ENCODE measurements at regions not wholly inside any gene's neighbourhood (a gene's known extent, or its start where the extent isn't known, plus 50 kb on each side); places are given as distances from the start of the nearest gene placed in this dataset.

DNA sequence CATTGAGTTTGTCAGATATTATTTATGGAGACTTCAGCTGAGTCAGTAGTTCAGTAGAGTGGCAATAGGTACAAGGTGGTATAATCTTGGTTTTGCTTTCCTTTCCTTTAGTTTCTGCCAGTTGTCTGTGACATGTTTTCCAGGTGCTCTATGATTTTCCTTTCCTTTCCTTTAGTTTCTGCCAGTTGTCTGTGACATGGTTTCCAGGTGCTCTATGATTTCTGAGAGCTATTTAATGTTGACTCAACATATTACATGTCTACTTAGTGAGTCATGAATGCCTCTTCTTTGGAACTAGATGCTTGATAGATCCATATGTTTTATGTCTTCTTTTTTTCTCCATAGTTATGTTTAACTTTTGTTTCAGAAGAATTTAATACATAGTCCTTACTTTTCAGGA lies 186.4 kb upstream of the DEFB112 start:
- no peak for DNase-seq

DNA sequence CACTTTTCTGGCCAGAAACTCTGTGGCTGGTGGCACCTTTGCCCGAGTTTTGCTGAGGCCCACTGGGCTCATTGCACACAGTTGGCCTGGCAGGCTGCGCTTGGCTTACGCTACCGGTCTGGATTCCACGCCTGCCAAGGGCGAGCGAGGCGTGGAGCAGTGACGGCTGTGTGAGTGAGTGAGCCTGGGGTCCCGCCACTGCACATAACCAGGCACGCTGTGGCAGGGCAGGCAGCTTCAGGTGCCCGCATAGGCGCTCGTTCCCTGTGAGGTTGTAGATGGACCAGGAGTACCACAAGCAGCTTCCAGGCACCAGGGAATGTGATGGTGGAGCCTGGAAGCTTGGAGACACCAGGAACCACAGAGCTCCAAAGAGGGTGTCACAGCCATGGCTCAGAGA lies 190.1 kb upstream of the DEFB112 start:
- no peak for DNase-seq

DNA sequence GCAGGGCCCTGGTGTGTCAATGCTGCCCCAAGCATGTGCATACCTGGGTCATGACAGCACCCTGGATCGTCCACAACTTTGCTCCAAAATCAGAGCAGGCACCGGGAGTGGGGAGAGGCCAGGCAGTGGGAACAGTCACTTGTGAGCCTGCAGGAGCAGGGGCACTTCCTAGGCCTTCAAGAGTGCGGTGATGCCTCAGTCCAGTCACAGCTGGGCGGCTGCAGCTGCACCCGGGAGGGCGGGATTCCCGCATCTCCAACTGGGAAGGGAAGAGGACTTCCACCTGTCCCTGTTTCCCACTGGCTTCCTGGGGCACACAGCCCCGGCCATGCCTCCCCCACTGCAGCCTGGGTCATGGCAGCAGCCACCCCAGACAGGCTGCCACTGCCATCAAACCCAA lies 191.3 kb upstream of the DEFB112 start:
- DNase-seq: no peak

DNA sequence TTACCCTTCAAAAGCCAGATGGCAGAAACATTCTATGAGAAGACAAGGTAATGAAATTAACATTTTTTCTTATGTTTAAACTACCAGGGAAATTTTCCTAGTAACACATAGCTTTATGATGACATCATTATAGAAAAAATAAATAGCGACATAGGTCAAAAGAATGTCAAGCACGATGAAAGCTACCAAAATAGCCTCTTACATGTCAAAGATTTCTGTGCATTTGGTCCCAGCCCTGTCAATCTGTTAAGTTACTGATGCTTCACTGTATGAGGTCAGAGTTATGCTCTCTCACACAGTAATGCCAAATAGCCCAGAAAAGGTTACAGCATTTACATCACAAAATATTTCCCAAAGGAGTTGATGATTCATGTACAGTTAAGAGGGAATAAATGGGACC lies 199.8 kb upstream of the DEFB112 start:
- DNase-seq: no peak

DNA sequence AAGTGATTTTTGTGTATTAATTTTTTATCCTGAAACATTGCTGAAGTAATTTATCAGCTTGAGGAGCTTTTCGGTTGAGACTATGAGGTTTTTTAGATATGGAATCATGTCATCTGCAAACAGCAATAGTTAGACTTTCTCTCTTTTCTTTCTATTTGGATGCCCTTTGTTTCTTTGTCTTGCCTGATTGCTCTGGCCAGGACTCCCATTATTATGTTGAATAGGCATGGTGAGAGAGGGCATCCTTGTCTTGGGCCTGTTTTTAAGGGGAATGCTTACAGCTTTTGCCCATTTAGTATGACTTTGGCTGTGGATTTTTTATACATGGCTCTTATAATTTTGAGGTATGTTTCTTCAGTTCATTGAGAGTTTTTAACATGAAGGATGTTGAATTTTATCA lies 207.6 kb upstream of the DEFB112 start:
- DNase-seq: no peak

DNA sequence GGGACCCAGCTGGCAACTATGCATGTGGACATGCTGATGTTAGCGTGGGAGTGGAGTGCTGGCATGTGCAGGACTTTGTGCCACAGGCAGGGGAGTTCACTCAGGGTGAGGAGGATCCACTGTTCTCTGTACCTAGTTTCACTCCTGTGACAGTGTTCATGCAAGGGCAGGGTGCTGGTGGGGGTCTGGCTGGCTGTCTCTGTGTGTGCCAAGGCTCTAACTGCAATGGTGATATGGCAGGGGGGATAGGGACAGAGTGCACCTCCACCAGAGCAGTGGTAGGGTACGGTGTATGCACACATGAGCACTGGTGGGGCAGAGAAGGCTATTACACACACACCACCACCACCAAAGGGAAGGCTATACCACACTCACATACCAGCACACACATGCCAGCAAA lies 210.2 kb upstream of the DEFB112 start:
- no peak for DNase-seq

DNA sequence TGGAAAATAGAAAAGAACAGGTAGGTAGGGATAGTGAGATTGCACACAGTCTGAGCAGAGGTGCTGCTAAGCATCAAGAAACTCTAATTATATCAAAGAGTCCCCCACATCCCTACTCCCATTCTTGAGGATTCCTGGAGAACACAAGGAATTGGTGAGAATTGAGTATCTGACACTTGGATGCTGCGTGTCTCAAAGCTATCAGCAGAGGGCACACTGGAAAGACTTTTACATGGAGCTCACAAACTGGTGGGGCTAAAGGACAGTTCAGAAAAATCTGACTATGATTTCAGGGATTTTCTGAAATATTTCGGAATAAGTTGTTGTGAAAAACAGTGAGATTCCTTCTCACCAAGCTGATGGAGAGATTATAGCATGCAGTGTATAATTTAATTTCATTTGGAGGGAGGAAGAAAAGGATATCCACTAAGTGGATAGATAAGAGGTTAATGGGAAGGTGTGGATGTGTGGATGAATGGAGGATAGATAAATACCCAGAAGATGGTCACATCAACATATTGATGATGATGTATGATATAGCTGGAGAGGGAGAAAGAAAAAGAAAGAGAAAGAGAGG lies 215.4 kb upstream of the DEFB112 start:
- DNase-seq: peak in 1 of 4 experiments; percentile 0

DNA sequence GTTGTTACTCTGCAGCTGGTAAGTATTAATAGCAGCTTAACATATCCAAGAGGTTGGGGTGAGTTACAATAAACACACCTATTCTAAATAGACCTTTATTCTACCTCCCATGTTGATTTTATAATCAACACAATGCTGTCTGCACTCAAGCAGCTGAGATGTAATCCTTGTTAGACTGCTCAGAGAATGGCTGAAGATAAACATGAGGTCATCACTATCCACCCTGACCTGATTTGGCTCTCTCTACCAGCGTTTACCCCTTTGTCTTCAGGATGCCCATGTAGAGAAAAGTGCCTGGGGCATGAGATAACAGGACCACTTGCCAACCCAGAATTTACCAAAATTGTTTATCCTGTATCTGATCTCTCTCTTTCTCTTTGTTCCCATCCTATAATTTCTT lies 220.7 kb upstream of the DEFB112 start:
- DNase-seq: no peak

DNA sequence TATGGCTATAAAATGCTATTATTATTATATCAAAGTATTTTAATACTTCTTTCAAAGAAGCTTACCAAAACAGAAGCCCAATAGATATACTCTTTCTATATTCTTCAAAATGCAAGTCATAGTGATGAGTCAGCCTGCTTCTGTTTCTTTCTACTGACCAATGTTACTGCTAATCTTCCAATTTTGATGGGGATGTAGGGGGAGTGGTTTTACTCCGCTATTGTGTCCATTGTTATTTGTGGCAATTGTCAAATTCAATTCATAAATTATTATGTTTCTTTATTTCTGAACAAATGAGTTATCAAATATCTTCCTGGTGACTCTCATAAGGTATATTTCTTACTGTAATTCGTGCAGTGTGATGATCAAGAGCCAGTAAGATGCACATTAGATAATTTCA lies 221.5 kb upstream of the DEFB112 start:
- no peak for DNase-seq

DNA sequence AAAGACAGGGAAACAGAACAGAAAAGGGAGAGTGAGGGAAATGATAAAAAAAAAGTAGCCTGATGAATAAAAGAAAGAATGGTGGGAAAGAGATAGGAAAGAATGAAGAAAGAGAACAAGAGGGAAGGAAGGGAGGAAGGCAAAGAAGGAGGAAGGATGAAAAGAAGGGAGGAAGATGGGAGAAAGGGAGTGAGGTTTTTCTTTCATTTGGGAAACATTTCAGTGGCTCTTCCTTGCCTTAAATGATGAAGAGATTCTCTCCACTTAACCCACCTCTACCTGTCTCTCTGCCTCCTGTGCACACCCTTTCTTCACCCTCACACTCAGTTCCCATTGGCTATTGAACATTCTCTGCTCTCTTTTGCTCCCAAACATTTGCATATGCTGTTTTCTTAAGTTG lies 222.1 kb upstream of the DEFB112 start:
- DNase-seq: no peak

DNA sequence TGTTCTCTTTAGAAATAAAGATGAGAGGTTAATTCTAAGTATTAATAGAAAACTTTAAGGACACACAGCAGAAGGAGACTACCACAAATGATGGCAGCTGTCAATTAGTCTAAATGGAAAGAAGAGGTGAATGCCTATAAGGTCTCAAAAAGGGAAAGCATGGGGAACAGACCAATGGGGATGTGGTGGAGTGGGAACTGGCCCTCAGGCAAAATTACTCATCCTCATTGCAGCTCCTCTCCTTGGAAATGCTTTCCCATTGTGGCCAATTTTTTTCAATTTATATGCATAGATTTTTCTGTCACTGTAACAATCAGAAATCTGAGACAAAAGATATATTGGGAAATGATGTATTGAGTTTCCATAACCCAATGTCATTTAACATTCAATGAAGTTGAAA lies 222.9 kb upstream of the DEFB112 start:
- no peak for DNase-seq

DNA sequence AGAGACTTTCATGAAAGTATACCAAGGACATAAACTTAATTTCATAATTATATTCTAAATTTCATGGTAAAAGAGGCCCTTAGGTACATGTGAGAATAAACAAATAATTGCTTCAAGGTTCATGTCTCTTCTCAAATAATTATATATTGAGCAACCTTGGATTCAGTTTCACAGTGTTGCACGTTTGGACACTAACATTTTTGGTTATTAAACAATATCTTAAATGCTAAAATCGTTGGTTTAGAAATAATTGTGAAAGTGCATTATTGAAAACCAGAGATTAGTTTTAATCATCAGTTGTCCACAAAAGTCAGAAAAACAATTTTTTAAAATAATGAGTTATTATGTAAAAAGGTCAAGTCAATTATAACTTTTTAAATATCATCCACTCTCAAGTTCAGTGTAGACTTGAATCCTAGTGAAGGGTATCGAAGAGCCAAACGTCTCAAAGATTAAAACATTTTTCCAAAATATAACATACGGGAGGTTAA lies 227.1 kb upstream of the DEFB112 start:
- DNase-seq: no peak

DNA sequence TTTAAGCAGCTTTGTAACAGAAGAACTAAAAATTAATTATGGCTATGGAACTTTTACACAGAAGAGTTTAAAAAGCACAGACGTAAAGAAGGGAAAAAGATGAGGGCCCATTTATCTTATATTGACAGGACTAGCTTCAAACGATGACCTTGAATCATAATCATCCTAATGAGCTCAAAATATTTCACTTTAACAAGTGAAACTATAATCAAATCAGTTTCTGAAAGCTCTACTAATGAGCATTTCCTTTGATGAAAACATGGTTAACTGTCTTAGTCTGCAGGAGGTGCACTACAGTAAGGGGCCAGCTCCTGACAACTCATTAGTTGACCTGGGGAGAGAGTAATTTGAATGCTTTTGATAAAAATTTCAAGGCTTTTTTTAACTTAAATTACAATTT lies 228.0 kb upstream of the DEFB112 start:
- DNase-seq: no peak

DNA sequence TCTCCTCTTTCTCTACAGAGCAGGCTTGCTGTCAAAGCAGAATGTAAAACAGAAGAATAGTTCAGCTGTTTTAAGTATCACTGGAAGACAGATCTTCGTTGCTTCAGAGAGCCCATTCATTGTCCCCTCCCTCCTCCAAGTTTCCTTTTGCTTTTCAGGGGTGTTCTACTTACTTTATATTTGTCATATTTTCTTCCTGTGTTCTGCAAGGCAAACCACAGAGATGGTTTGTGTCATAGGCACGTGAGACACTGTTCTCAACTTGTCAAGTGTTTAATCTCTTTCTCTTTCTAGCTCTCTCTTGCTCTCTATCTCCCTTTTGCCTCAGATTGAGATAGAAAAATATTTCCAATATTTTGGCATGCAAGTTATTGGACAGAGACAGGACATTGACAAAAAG lies 228.9 kb upstream of the DEFB112 start:
- DNase-seq: no peak

DNA sequence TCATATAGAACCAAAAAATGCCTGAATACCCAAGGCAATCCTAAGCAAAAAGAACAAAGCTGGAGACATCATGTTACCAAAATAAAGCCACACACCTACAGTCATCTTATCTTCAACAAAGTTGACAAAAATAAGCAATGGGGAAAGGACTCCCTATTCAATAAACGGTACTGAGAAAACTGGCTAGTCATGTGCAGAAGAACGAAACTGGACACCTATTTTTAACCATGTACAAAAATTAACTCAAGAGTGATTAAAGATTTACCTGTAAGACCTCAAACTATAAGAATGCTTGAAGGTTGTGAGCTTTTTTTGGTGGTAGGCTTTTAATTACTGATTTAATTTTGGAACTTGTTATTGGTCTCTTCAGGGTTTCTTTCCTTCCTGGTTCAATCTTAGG lies 236.0 kb upstream of the DEFB112 start:
- no peak for DNase-seq

DNA sequence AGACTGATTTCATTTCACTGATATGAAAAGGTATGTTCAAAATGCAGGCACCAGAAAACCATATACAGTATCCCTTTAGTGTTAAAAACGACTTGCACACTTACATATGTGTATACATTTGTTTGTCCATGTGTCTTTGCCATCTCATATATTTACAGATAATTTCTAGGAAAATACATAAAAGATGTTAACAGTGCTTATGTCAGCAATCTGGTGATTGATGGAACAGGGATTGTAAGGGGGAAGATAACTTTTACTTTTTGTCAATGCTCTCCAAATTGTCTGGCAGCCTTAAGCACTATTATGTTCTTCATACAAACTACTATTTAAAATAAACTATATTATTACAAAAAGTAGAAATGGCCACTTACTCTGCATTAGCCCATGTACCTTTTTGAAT lies 238.5 kb upstream of the DEFB112 start:
- no peak for DNase-seq

DNA sequence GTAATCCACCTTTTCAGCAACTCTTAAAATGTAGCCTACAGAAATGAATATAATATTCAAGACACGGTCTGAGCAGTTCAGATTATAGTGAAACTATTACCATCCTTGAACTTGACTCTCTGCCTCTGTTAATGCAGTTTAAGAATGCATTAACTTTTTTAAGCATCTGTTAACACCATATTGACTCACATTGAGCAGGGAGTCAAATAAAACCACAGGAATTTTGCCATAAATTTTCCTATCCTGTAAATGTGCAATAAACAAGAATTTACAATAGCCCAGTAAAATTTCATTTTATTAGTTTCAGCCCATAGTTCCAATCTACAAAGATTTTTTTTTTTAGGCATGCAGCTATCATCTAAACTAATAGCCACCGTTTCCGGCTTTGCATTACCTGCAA lies 239.2 kb upstream of the DEFB112 start:
- DNase-seq: no peak

DNA sequence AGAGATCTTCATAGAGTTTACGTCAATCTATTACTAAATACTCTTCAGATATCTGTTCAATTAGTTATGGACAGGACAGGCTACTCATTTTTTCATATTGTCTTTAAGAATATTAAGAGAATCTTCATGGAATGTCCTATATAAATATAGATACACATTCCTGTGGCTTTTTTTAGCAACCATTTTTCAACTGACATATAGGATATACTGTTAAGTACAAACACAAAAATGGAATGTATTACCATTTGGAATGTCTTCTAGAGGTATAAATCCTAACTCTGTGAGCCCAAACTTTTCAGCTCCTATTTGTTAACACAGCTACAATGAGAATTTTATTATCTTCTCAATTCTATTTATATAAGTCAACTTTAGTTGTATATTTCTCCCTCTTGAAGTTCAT lies 239.6 kb upstream of the DEFB112 start:
- no peak for DNase-seq

DNA sequence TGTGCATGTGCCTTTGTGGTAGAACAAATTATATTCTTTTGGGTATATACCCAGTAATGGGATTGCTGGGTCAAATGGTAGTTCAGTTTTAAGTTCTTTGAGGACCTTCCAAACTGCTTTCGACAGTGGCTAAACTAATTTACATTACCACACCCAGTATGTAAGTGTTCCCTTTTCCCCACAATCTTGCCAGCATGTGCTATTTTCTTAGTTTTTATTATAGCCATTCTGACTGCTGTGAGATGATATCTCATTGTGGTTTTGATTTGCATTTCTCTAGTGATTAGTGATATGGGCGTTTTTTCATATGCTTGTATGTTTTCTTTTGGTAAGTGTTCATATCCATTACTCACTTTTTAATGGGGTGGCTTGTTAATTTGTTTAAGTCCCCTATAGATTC lies 251.6 kb upstream of the DEFB112 start:
- no peak for DNase-seq

DNA sequence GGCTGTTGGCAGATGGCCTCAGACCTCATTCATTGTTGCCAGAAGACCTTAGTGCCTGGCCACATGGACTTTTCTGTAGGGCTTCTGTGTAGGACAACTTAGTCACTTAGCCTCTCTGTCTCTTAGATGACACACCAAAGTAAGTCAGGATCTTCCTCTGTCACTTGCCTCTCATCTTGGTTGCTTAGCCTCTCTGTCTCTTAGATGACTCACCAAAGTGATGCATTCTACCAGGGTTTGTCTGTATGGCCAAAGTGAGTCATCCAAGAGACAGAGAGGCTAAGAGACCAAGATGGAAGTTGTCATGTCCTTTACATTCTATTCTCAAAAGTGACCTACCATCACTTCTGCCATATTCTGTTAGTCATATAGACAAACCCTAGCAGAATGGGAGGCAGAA lies 255.9 kb upstream of the DEFB112 start:
- DNase-seq: no peak

DNA sequence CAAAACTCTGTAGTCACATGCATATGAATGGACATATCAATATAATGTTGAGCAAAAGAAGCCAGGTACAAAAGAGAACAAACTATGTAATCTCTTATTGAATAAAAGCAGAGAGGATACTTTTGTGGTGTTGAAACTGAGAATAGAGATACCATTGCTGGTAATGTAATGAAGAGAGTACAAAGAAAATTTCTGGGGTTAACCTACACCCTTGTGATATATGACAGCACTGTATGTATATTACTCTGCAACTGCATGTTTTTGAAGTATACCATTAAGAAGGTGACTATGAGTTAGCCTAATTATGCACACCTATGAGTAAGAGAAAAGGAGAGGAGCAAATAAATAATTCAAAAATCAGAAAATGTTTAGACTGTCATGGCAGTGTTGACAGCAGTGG lies 268.8 kb upstream of the DEFB112 start:
- no peak for DNase-seq

DNA sequence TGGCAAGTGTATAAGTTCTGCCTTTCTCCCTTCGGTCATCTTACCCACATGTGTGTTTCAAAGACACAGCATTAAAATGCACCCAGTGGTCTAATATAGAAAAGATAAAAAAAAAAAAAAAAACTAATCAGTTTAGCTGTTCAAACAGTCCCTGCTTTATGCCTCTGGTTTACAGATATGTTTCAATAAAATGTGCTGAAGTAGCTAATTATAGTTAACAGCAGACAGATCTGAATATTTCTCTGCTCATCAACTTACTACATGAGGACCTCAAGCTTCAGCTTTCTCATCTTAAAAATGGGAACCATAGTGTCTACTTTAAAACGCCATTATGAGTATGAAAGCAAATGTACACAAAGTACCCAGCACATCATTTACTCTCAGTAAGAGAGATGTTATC lies 280.6 kb upstream of the DEFB112 start:
- DNase-seq: no peak

DNA sequence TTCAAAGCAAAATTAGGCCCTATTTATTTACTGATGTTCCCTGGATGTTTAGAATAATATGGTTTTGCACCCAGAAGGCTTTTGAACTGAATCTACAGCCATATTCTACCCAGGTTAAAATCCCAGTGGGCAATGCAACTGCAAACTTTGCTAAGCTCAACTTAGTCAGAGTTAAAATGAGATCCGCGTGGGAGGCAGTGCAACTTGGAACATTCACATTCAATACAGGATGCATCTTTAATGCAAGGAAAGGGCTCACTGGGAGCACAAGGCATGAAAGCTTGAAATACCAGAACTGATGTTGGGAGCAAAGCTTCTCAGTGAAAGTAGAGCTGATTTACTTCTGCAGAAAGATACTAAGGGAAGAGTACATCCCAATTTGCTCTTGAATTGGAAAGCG lies 281.2 kb upstream of the DEFB112 start:
- no peak for DNase-seq

DNA sequence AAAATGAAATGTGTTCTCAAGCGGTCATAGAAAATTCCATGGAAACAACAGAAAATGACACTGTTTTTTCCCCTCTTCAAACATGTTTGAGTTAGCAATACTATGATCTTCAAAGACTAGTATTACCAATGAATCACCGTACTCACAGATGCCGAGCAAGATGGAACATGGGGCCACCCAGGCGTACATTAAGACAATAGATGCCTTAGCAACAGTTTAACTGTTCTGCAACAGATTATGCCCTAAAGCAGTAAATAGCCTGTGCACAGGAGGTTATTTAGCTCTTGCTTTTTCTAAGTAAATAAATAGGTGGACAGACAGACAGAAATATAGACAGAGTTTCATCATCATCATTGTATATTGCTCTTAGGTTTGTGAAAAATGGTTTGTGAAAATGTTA lies 284.0 kb upstream of the DEFB112 start:
- no peak for DNase-seq

DNA sequence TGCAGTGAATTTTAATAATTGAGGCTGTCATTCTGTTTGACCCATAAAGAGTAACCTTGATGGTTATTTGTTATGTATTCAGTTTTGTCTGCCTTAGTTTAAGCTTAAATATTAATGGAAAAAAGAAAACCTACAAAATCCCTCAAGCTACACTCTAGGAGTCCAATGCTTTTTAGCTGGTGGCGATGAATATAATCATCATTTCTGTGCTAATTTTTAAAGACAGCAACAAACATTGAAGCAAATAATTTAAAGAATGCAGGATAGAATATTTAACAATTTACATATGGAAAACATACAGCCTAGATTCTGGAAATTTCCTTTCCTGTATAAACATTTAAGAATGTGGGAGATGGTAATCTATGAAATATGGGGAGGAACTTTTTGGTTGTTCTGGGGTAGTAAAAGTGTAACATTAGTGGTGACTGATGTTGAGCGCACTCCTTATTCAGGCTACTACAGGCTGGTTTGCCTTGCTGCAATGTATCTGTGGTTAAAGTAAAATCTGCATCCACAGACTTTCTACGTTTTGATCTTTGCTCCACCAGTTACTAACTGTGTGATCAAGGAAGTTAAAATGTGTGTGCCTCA lies 287.9 kb upstream of the DEFB112 start:
- no peak for DNase-seq
